Endodermal cell (in vitro differentiated cells): ENCODE measurements at regions not wholly inside any gene's neighbourhood (a gene's known extent, or its start where the extent isn't known, plus 50 kb on each side); places are given as distances from the start of the nearest gene placed in this dataset.
A peak's percentile ranks its signal among the peaks of the same experiment; 100 is the strongest.

Source experiments
- DNase-seq: peaks from one replicate; pipeline ENCODE4 v3.0.0-alpha.2; 2017
- H3K27ac ChIP-seq: 2 replicates; pipeline ENCODE4 v1.5.1; 2013; ENCODE audit warnings: mild to moderate bottlenecking, low read depth, low read length, moderate library complexity
- H3K27me3 ChIP-seq: 2 replicates; pipeline ENCODE4 v1.6.1; 2013; ENCODE audit warnings: mild to moderate bottlenecking, low read length, moderate library complexity; ENCODE audit not compliant: insufficient read depth, control insufficient read depth, poor library complexity, severe bottlenecking
- H3K36me3 ChIP-seq: 2 replicates; pipeline ENCODE4 v1.7.0; 2013; ENCODE audit warnings: mild to moderate bottlenecking, low read length, moderate library complexity; ENCODE audit not compliant: control insufficient read depth, insufficient read depth
- H3K4me1 ChIP-seq: one replicate; pipeline ENCODE4 v1.7.0; 2013; ENCODE audit warnings: low read length; ENCODE audit not compliant: control insufficient read depth, insufficient read depth
- H3K4me3 ChIP-seq: 2 replicates; pipeline ENCODE4 v1.5.1; 2013; ENCODE audit warnings: mild to moderate bottlenecking, low read length, moderate library complexity
- H3K9ac ChIP-seq: 2 replicates; pipeline ENCODE4 v1.6.1; 2013; ENCODE audit warnings: mild to moderate bottlenecking, low read length, moderate library complexity; ENCODE audit not compliant: poor library complexity, severe bottlenecking; ENCODE audit errors: extremely low read depth
- H3K9me3 ChIP-seq: 2 replicates; pipeline ENCODE4 v1.6.1; 2013; ENCODE audit warnings: mild to moderate bottlenecking, low read length, moderate library complexity; ENCODE audit not compliant: control insufficient read depth
- H3K27ac Mint-ChIP-seq: 2 replicates; pipeline ENCODE4 v1.8.0; 2020; ENCODE audit warnings: mixed read lengths
- H3K27me3 Mint-ChIP-seq: 2 replicates; pipeline ENCODE4 v1.8.0; 2021; ENCODE audit warnings: mild to moderate bottlenecking, mixed read lengths; ENCODE audit not compliant: insufficient read depth
- H3K36me3 Mint-ChIP-seq: 2 replicates; pipeline ENCODE4 v1.8.0; 2020; ENCODE audit warnings: low read depth, mixed read lengths
- H3K4me1 Mint-ChIP-seq: 2 replicates; pipeline ENCODE4 v1.8.0; 2020; ENCODE audit warnings: mixed read lengths
- H3K4me3 Mint-ChIP-seq: 2 replicates; pipeline ENCODE4 v1.8.0; 2020; ENCODE audit warnings: mild to moderate bottlenecking, moderate library complexity, mixed read lengths
- H3K9me3 Mint-ChIP-seq: 2 replicates; pipeline ENCODE4 v1.8.0; 2020; ENCODE audit warnings: mild to moderate bottlenecking, mixed read lengths
- CTCF ChIP-seq: fragments of 200-600 bp; sonication (generic); conservative IDR thresholded peaks from 2 replicates; pipeline ENCODE4 v1.5.0; 2021; ENCODE audit warnings: antibody characterized with exemption, mild to moderate bottlenecking
- WGBS, 2 experiments: methylation state at CpG; one replicate each; pipeline versions ENCODE4 v1.1.5 to v1.1.7; 2013; ENCODE audit warnings: missing lambda C conversion rate in 2 of 2, mixed read lengths in 1 of 2; ENCODE audit not compliant: insufficient coverage in 1 of 2, insufficient read length in 1 of 2; 5-methylcytosine and 5-hydroxymethylcytosine counted together

DNA sequence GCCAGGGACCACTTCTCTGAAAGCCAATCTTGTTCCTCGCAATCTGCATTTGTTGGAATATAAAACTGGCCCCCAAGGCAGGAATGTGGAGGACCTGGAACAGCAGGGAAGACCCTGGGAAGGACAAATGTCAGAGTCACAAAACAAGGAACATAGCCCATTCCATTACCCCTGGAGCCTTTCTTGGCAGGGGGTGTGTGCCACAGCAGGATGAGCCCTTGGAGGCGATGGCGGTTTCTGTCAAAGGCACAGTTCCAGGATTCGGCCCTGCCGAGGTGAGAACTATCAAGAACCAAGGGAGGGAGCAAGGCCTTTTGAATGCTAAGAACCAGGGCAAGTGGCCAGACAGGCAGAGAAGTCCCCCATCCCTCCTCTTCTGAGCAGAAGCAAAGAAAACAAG is 204.3 kb downstream of the TRIM29 start:
- Mint-ChIP-seq H3K4me1 (peaks cover 5% of the 10 kb centered on the region), H3K36me3 (no peaks in the 10 kb centered on the region), H3K9me3 (no peaks in the 10 kb centered on the region), H3K27me3 (peaks cover 25% of the 10 kb centered on the region), H3K27ac (no peak overlapping the region), H3K4me3 (no peak overlapping the region)
- no peak overlapping the region for H3K27ac ChIP-seq
- DNase-seq, result peak; percentile 66
- H3K4me1 ChIP-seq, result no peaks in the 10 kb centered on the region
- H3K9ac ChIP-seq, result no peak overlapping the region
- TF ChIP-seq CTCF, result no peak
- no peak overlapping the region for H3K4me3 ChIP-seq
- WGBS, 2 experiments, result 55 to 59% methylated on average over 4 to 5 of the region's 5 CpGs
- H3K9me3 ChIP-seq, result no peaks in the 10 kb centered on the region
- peaks cover 22% of the 10 kb centered on the region for H3K27me3 ChIP-seq
- no peaks in the 10 kb centered on the region for H3K36me3 ChIP-seq

GRCh38 chr11:119932828-119933562 is 204.0 kb upstream of the NECTIN1 start:
- no peak overlapping the region for H3K9ac ChIP-seq
- Mint-ChIP-seq H3K4me1 (peaks cover 5% of the 10 kb centered on the region), H3K36me3 (no peaks in the 10 kb centered on the region), H3K4me3 (no peak overlapping the region), H3K27me3 (peaks cover 30% of the 10 kb centered on the region), H3K27ac (no peak overlapping the region), H3K9me3 (no peaks in the 10 kb centered on the region)
- TF ChIP-seq CTCF, result no peak
- 78 to 82% methylated on average over 6 to 9 of the region's 9 CpGs for WGBS, 2 experiments
- H3K9me3 ChIP-seq, result no peaks in the 10 kb centered on the region
- H3K27me3 ChIP-seq, result peaks cover 22% of the 10 kb centered on the region
- no peaks in the 10 kb centered on the region for H3K4me1 ChIP-seq
- H3K27ac ChIP-seq, result no peak overlapping the region
- no peaks in the 10 kb centered on the region for H3K36me3 ChIP-seq
- peak; percentile 55 for DNase-seq
- H3K4me3 ChIP-seq, result no peak overlapping the region

- DNase-seq, result no peak
- Histone ChIP-seq H3K27ac (no peak overlapping the region), H3K9ac (no peak overlapping the region), H3K9me3 (no peaks in the 10 kb centered on the region), H3K27me3 (peaks cover 22% of the 10 kb centered on the region), H3K36me3 (no peaks in the 10 kb centered on the region), H3K4me1 (no peaks in the 10 kb centered on the region), H3K4me3 (no peak overlapping the region)
- H3K4me3 Mint-ChIP-seq, result no peak overlapping the region
- H3K27ac Mint-ChIP-seq, result no peak overlapping the region
- no peaks in the 10 kb centered on the region for H3K36me3 Mint-ChIP-seq
- peaks cover 8% of the 10 kb centered on the region for H3K4me1 Mint-ChIP-seq
- H3K9me3 Mint-ChIP-seq, result no peaks in the 10 kb centered on the region
- peaks cover 52% of the 10 kb centered on the region for H3K27me3 Mint-ChIP-seq
- TF ChIP-seq CTCF, result no peak
- 74 to 92% methylated on average over 3 to 4 of the region's 4 CpGs for WGBS, 2 experiments
These were observed 199.0 kb upstream of the NECTIN1 start for GRCh38 chr11:119928047-119928446.
